ENCODE measurements at regions not wholly inside any gene's neighbourhood (a gene's known extent, or its start where the extent isn't known, plus 50 kb on each side); places are given as distances from the start of the nearest gene placed in this dataset.
"Not testable (repeated sequence)": the region's sequence is repeated elsewhere in the genome, so short reads cannot be mapped to it uniquely, and the experiment has no call there.

DNA sequence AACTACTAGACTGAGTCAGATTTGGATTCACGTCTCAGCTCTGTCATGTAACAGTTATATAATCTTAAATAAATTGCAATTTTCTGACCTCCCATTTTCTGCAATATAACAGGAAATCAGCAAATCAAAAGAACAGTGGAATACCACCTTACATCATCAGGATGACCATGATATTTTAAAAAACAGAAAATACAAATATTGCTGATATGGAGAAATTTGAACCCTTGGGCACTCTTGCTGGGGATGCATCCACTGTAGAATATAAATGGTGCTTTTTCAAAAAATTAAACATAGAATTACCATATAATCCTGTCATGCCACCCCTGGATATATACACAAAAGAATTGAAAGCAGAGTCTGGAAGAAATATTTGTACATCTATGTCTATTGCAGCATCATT lies 982.5 kb downstream of the TBL1XR1 start:
- H3K79me2 ChIP-seq (ENCODE audit: insufficient read depth, low read depth), result no peaks in the 10 kb centered on the region
- no peak overlapping the region for H3K27ac ChIP-seq
- H3K4me1 ChIP-seq (ENCODE audit: low read depth, poor library complexity, severe bottlenecking), result no peaks in the 10 kb centered on the region
- H3K36me3 ChIP-seq (ENCODE audit: insufficient read depth), result no peaks in the 10 kb centered on the region
- H3K4me3 ChIP-seq (IDR thresholded peaks at IDR 0.05; ENCODE audit: insufficient read depth, low read depth, low read length), result no peak overlapping the region
- no peaks in the 10 kb centered on the region for H4K20me1 ChIP-seq (ENCODE audit: insufficient read depth)
- H3K9ac ChIP-seq, result no peak overlapping the region
- H2AFZ ChIP-seq (ENCODE audit: low read depth), result no peak overlapping the region
- H3K4me2 ChIP-seq, result no peak overlapping the region
- TF ChIP-seq, protein P1, sequence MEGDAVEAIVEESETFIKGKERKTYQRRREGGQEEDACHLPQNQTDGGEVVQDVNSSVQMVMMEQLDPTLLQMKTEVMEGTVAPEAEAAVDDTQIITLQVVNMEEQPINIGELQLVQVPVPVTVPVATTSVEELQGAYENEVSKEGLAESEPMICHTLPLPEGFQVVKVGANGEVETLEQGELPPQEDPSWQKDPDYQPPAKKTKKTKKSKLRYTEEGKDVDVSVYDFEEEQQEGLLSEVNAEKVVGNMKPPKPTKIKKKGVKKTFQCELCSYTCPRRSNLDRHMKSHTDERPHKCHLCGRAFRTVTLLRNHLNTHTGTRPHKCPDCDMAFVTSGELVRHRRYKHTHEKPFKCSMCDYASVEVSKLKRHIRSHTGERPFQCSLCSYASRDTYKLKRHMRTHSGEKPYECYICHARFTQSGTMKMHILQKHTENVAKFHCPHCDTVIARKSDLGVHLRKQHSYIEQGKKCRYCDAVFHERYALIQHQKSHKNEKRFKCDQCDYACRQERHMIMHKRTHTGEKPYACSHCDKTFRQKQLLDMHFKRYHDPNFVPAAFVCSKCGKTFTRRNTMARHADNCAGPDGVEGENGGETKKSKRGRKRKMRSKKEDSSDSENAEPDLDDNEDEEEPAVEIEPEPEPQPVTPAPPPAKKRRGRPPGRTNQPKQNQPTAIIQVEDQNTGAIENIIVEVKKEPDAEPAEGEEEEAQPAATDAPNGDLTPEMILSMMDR (conservative IDR thresholded peaks at IDR 0.05; ENCODE audit: low read depth, low read length), result no peak
- H3K27me3 ChIP-seq (ENCODE audit: insufficient read depth, low read depth), result no peaks in the 10 kb centered on the region

DNA sequence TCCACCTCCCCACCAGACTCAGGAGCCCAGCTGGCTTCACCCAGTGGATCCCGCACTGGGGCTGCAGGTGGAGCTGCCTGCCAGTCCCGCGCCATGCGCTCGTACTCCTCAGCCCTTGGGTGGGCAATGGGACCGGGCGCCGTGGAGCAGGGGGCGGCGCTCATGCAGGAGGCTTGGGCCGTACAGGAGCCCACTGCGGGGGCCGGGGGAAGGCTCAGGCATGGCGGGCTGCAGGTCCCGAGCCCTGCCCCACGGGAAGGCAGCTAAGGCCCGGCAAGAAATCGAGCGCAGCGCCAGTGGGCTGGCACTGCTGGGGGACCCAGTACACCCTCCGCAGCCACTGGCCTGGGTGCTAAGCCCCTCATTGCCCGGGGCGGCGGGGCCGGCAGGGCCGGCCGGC lies 984.0 kb downstream of the TBL1XR1 start:
- H3K79me2 ChIP-seq (ENCODE audit: insufficient read depth, low read depth); H3K4me2 ChIP-seq; H3K9ac ChIP-seq; H3K27ac ChIP-seq; H4K20me1 ChIP-seq (ENCODE audit: insufficient read depth); H3K27me3 ChIP-seq (ENCODE audit: insufficient read depth, low read depth); H3K4me1 ChIP-seq (ENCODE audit: low read depth, poor library complexity, severe bottlenecking); H3K36me3 ChIP-seq (ENCODE audit: insufficient read depth); H3K4me3 ChIP-seq (IDR thresholded peaks at IDR 0.05; ENCODE audit: insufficient read depth, low read depth, low read length); H2AFZ ChIP-seq (ENCODE audit: low read depth): not testable (repeated sequence)

DNA sequence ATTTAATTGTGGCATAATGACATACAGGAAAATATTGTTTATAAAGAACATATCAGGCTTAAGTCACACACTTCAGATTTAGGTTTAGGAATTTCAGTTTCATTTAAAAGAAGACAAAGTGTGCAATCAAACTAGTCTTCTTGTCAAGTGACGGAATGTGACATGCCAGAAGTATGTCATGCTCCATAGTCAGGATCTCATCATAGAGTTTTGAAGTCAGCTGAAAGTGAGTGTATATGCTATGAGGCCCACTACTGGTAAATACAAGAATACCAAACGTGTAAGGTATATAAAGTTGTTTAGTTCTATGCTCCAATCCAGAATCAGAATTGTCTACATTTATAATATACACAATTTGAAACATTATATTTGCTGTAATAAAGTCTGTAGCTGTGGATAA lies 988.4 kb downstream of the TBL1XR1 start:
- H4K20me1 ChIP-seq (ENCODE audit: insufficient read depth), result no peaks in the 10 kb centered on the region
- no peak overlapping the region for H3K9ac ChIP-seq
- no peaks in the 10 kb centered on the region for H3K36me3 ChIP-seq (ENCODE audit: insufficient read depth)
- H3K4me3 ChIP-seq (IDR thresholded peaks at IDR 0.05; ENCODE audit: insufficient read depth, low read depth, low read length), result no peak overlapping the region
- H2AFZ ChIP-seq (ENCODE audit: low read depth), result no peak overlapping the region
- no peaks in the 10 kb centered on the region for H3K27me3 ChIP-seq (ENCODE audit: insufficient read depth, low read depth)
- no peak overlapping the region for H3K4me2 ChIP-seq
- H3K4me1 ChIP-seq (ENCODE audit: low read depth, poor library complexity, severe bottlenecking), result no peaks in the 10 kb centered on the region
- no peaks in the 10 kb centered on the region for H3K79me2 ChIP-seq (ENCODE audit: insufficient read depth, low read depth)
- no peak overlapping the region for H3K27ac ChIP-seq
- TF ChIP-seq, protein P1 (conservative IDR thresholded peaks at IDR 0.05; ENCODE audit: low read depth, low read length), result no peak

DNA sequence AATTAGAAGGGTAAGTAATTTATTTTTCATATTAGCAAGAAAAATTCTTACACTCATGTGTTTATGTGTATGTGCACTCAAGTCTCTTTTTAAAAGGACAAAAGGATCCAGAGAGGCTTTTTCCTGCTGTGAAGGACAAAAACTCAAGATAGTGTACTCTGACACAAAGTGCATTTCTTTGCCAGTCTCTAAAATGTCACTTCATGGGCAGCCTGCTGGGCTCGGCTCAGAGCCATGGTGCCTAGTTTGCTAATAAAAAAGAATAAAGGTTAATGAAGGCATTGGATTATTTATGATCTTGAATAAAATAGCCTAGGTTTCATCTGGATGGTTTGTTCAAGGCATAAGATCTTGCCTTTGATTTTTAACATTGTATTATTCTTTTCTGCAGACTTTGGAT lies 989.0 kb downstream of the TBL1XR1 start:
- H3K9ac ChIP-seq, result no peak overlapping the region
- H4K20me1 ChIP-seq (ENCODE audit: insufficient read depth), result no peaks in the 10 kb centered on the region
- no peaks in the 10 kb centered on the region for H3K79me2 ChIP-seq (ENCODE audit: insufficient read depth, low read depth)
- no peaks in the 10 kb centered on the region for H3K27me3 ChIP-seq (ENCODE audit: insufficient read depth, low read depth)
- TF ChIP-seq, protein P1 (conservative IDR thresholded peaks at IDR 0.05; ENCODE audit: low read depth, low read length), result no peak
- no peak overlapping the region for H3K4me2 ChIP-seq
- H3K36me3 ChIP-seq (ENCODE audit: insufficient read depth), result no peaks in the 10 kb centered on the region
- H3K27ac ChIP-seq, result no peak overlapping the region
- no peak overlapping the region for H2AFZ ChIP-seq (ENCODE audit: low read depth)
- peaks cover 3% of the 10 kb centered on the region for H3K4me1 ChIP-seq (ENCODE audit: low read depth, poor library complexity, severe bottlenecking)
- no peak overlapping the region for H3K4me3 ChIP-seq (IDR thresholded peaks at IDR 0.05; ENCODE audit: insufficient read depth, low read depth, low read length)

DNA sequence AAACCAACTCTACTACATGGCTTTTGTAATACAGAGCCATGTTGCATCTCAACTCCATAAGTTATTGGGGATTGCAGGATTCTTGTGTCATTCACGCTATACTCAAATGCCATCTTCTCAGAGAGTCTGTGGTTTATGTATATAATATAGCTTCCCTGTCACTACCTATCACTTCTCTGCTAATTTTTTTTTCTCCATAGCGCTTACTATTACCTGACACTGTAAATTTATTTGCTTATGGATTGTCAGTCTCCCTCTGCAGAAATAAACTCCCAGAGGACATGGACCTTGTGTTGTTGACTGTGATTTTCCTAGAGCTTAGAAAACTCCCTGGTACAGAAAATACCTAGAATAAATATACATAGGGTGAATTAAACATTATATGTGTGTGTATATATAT lies 990.5 kb downstream of the TBL1XR1 start:
- Histone ChIP-seq H3K36me3 (ENCODE audit: insufficient read depth) (no peaks in the 10 kb centered on the region), H3K9ac (no peak overlapping the region), H3K79me2 (ENCODE audit: insufficient read depth, low read depth) (no peaks in the 10 kb centered on the region), H4K20me1 (ENCODE audit: insufficient read depth) (no peaks in the 10 kb centered on the region), H2AFZ (ENCODE audit: low read depth) (no peak overlapping the region), H3K27ac (no peak overlapping the region), H3K4me2 (no peak overlapping the region), H3K27me3 (ENCODE audit: insufficient read depth, low read depth) (no peaks in the 10 kb centered on the region), H3K4me3 (IDR thresholded peaks at IDR 0.05; ENCODE audit: insufficient read depth, low read depth, low read length) (no peak overlapping the region), H3K4me1 (ENCODE audit: low read depth, poor library complexity, severe bottlenecking) (peaks cover 15% of the 10 kb centered on the region)
- TF ChIP-seq, protein P1 (conservative IDR thresholded peaks at IDR 0.05; ENCODE audit: low read depth, low read length), result no peak

Measured in KMS-11 (cell line).